ENCODE measurements at regions not wholly inside any gene's neighbourhood (a gene's known extent, or its start where the extent isn't known, plus 50 kb on each side); places are given as distances from the start of the nearest gene placed in this dataset.

GRCh38 chrX:43505769-43506168 is 150.3 kb upstream of the MAOA start:
- Histone ChIP-seq H3K27ac (ENCODE audit: low read depth, low read length) (no peak overlapping the region), H2AFZ (ENCODE audit: low read length) (no peak overlapping the region), H3K56ac (replicated peaks; ENCODE audit: insufficient read length, low read depth, low read length) (no peak overlapping the region), H2BK12ac (ENCODE audit: low read depth, low read length) (no peak overlapping the region), H2BK15ac (ENCODE audit: low read length) (no peak overlapping the region), H3K79me2 (ENCODE audit: control insufficient read depth in 1 of 2, insufficient read depth in 2 of 2, low read length in 2 of 2) (no peaks in the 10 kb centered on the region), H2AK5ac (ENCODE audit: low read depth, low read length) (no peak overlapping the region), H3K23ac (ENCODE audit: insufficient read length) (no peak overlapping the region), H3K4me1 (replicated peaks in 1 of 4; ENCODE audit: control insufficient read depth in 3 of 4, insufficient read depth in 4 of 4, low read length in 3 of 4) (no peaks in the 10 kb centered on the region), H3K36me3 (ENCODE audit: control insufficient read depth in 2 of 4, insufficient read depth in 4 of 4, low read length in 3 of 4) (no peaks in the 10 kb centered on the region), H3K23me2 (ENCODE audit: low read depth, low read length) (no peaks in the 10 kb centered on the region), H3K9ac (replicated peaks in 1 of 4; ENCODE audit: extremely low read depth in 1 of 4, low read depth in 3 of 4, low read length in 3 of 4) (no peak overlapping the region), H4K20me1 (replicated peaks in 1 of 2; ENCODE audit: control insufficient read depth in 1 of 2, insufficient read depth in 2 of 2, low read length in 2 of 2) (no peaks in the 10 kb centered on the region), H4K8ac (ENCODE audit: extremely low read depth, insufficient read depth, low read length) (no peak overlapping the region), H3K4ac (replicated peaks; ENCODE audit: insufficient read length, low read depth, low read length) (no peak overlapping the region), H3K27me3 (replicated peaks in 1 of 4; ENCODE audit: control insufficient read depth in 3 of 4, extremely low read depth in 1 of 4, insufficient read depth in 3 of 4, low read length in 3 of 4) (no peaks in the 10 kb centered on the region), H4K5ac (ENCODE audit: insufficient read length, low read depth, low read length) (no peak overlapping the region), H2BK20ac (ENCODE audit: low read length) (no peak overlapping the region), H2BK5ac (ENCODE audit: low read depth, low read length) (no peak overlapping the region), H3K79me1 (ENCODE audit: low read depth, low read length) (no peaks in the 10 kb centered on the region), H3K9me3 (ENCODE audit: insufficient read depth in 2 of 2, low read depth in 1 of 2, low read length in 1 of 2) (no peaks in the 10 kb centered on the region), H3K4me2 (ENCODE audit: insufficient read depth in 1 of 2, low read depth in 2 of 2, low read length in 2 of 2) (no peak overlapping the region), H3K18ac (ENCODE audit: extremely low read depth, low read length) (no peak overlapping the region), H3K14ac (ENCODE audit: insufficient read length) (no peak overlapping the region), H3K4me3 (ENCODE audit: extremely low read depth in 1 of 4, insufficient read depth in 2 of 4, low read depth in 3 of 4, low read length in 4 of 4) (no peak overlapping the region), H2BK120ac (replicated peaks; ENCODE audit: low read depth, low read length) (no peak overlapping the region), H4K91ac (replicated peaks; ENCODE audit: insufficient read length, low read length) (no peak overlapping the region)
- no peak for TF ChIP-seq SIX5 (IDR thresholded peaks at IDR 0.05; ENCODE audit: low read depth, low read length)
- TF ChIP-seq CHD1 (IDR thresholded peaks at IDR 0.05; ENCODE audit: low read depth, low read length): no peak
- FAIRE-seq (no peak), DNase-seq (ENCODE audit: low read depth in 1 of 2, low spot score in 2 of 2) (no peak)
- 92% methylated on average over 3 of the region's 3 CpGs; no CpG with 5 or more reads in 1 of the 2 experiments for WGBS, 2 experiments (ENCODE audit: extremely low coverage in 1 of 2, insufficient coverage in 1 of 2, insufficient read length in 1 of 2, insufficient replicate concordance in 2 of 2, low coverage in 1 of 2, low lambda C conversion rate in 2 of 2, missing lambda C conversion rate in 1 of 2)
- CTCF ChIA-PET (ENCODE audit: partially characterized antibody): no interaction called here
- POLR2A ChIA-PET (ENCODE audit: partially characterized antibody): no interaction called here
